Osteocyte (in vitro differentiated cells): ENCODE measurements at regions not wholly inside any gene's neighbourhood (a gene's known extent, or its start where the extent isn't known, plus 50 kb on each side); places are given as distances from the start of the nearest gene placed in this dataset.

Experiments used
- DNase-seq: peaks from one replicate; pipeline ENCODE4 v3.0.0; 2021; ENCODE audit warnings: mixed read lengths; ENCODE audit not compliant: unreplicated experiment; ENCODE audit errors: extremely low spot score
- H3K27ac Mint-ChIP-seq: one replicate; pipeline ENCODE4 v1.8.0; 2021; ENCODE audit warnings: mild to moderate bottlenecking, mixed read lengths; ENCODE audit not compliant: unreplicated experiment
- H3K27me3 Mint-ChIP-seq: one replicate; pipeline ENCODE4 v1.8.0; 2021; ENCODE audit warnings: mixed read lengths; ENCODE audit not compliant: unreplicated experiment
- H3K36me3 Mint-ChIP-seq: one replicate; pipeline ENCODE4 v1.8.0; 2021; ENCODE audit warnings: mixed read lengths; ENCODE audit not compliant: unreplicated experiment
- H3K4me1 Mint-ChIP-seq: one replicate; pipeline ENCODE4 v1.8.0; 2021; ENCODE audit warnings: mixed read lengths; ENCODE audit not compliant: unreplicated experiment
- H3K4me3 Mint-ChIP-seq: one replicate; pipeline ENCODE4 v1.8.0; 2021; ENCODE audit warnings: mild to moderate bottlenecking, moderate library complexity, mixed read lengths; ENCODE audit not compliant: unreplicated experiment
- H3K9me3 Mint-ChIP-seq: one replicate; pipeline ENCODE4 v1.8.0; 2021; ENCODE audit warnings: mixed read lengths; ENCODE audit not compliant: unreplicated experiment
- TF ChIP-seq, protein P1 (sequence below): fragments of 200-600 bp; sonication (generic); IDR thresholded peaks from 2 replicates; pipeline ENCODE4 v1.5.0; 2021; ENCODE audit warnings: antibody characterized with exemption, mild to moderate bottlenecking, moderate library complexity

DNA sequence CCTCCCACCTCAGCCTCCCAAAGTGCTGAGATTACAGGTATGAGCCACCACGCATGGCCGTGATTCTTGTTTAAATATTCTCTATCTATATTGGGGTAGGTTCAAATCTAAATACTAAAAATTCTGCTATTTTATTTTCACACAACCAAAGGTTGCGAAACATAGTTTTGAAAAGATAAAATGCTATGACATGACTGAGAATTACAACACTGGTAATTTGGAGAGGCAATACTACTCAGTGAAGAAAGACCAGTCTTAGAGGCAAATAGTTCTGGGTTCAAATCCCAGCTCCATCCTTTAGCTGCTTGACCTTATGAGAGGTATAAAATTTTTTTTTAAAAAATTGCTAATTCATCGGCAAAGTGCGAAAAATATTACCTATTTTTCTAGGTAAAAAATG is 137.0 kb upstream of the PREP start:
- no peaks in the 10 kb centered on the region for H3K9me3 Mint-ChIP-seq

DNA sequence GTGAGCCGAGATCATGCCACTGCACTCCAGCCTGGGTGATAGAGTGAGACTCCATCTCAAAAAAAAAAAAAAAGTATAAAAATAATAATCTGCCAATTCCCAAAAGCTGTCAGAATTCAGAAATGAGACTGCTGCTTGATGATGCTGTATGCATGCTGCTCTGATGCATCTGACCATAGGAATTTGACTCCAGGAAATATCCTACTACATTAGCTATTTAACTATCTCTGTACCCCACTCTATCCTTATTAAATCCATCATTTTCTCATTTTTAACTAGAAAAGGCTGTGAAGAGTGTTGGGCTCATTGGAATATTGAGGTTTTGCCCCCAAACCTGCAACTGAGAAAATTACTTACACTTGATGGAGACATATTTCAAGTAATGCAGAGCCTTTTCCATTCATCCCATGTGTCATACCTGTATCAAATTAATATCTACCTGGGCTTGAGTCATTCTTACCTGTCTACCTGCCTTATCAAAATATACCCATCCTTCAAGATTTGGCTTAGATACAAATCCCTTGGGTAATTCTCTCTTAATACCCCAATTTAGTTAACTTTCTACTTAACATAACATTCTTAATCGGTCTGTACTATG is 135.2 kb upstream of the PREP start:
- no peak for DNase-seq
- TF ChIP-seq, protein P1, sequence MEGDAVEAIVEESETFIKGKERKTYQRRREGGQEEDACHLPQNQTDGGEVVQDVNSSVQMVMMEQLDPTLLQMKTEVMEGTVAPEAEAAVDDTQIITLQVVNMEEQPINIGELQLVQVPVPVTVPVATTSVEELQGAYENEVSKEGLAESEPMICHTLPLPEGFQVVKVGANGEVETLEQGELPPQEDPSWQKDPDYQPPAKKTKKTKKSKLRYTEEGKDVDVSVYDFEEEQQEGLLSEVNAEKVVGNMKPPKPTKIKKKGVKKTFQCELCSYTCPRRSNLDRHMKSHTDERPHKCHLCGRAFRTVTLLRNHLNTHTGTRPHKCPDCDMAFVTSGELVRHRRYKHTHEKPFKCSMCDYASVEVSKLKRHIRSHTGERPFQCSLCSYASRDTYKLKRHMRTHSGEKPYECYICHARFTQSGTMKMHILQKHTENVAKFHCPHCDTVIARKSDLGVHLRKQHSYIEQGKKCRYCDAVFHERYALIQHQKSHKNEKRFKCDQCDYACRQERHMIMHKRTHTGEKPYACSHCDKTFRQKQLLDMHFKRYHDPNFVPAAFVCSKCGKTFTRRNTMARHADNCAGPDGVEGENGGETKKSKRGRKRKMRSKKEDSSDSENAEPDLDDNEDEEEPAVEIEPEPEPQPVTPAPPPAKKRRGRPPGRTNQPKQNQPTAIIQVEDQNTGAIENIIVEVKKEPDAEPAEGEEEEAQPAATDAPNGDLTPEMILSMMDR, result no peak
- no peak overlapping the region for H3K27ac Mint-ChIP-seq
- H3K9me3 Mint-ChIP-seq, result no peaks in the 10 kb centered on the region
- no peaks in the 10 kb centered on the region for H3K36me3 Mint-ChIP-seq
- H3K4me1 Mint-ChIP-seq, result no peaks in the 10 kb centered on the region
- no peaks in the 10 kb centered on the region for H3K27me3 Mint-ChIP-seq
- H3K4me3 Mint-ChIP-seq, result no peak overlapping the region

More for the DNA sequence above, 137.0 kb upstream of the PREP start:
- TF ChIP-seq, protein P1, result no peak
- H3K4me1 Mint-ChIP-seq, result no peaks in the 10 kb centered on the region
- no peaks in the 10 kb centered on the region for H3K27me3 Mint-ChIP-seq
- DNase-seq, result no peak
- H3K36me3 Mint-ChIP-seq, result no peaks in the 10 kb centered on the region
- H3K4me3 Mint-ChIP-seq, result no peak overlapping the region
- no peak overlapping the region for H3K27ac Mint-ChIP-seq

DNA sequence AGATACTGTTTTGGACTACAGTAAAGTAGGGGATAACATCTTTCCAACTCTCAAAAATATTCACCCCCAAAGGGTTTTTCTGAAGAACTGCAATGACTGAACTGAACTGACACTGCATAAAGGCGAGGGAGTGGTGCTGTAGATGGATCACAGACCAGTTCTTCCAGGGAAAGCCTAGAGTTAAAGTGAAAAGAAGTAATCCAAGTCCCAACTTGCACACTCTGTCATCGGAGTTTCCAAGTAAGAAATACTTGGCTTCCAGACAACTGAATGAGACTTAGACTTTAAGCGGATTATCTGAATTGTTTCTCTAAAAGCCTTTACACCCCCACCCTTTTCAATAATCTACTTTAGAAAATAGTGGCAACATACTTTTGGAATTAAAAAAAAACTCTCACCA is 134.1 kb upstream of the PREP start:
- Mint-ChIP-seq H3K27me3 (peaks cover 8% of the 10 kb centered on the region), H3K4me3 (no peak overlapping the region), H3K36me3 (no peaks in the 10 kb centered on the region), H3K27ac (no peak overlapping the region), H3K9me3 (no peaks in the 10 kb centered on the region), H3K4me1 (no peaks in the 10 kb centered on the region)
- TF ChIP-seq, protein P1, result no peak
- no peak for DNase-seq

DNA sequence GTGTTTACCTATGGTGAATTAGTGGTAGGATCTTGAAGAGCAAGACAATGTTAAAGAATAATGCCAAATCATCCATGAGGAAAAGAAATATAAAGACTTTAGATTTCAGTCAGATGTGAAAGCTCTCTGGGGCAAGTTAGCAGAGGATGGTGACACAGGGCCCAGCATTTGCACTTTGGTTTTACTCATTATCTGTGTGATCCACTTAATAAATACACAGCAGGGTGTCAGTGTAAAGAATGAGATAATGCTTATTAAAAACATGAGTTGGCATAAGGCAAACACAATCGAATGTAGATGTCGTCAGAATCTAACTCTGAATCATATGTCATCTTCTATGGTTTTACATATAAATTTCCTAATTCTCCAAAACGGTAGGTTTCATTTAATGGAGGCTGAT is 130.4 kb upstream of the PREP start:
- Mint-ChIP-seq H3K27me3 (peaks cover 10% of the 10 kb centered on the region), H3K27ac (no peak overlapping the region), H3K4me1 (no peaks in the 10 kb centered on the region), H3K36me3 (no peaks in the 10 kb centered on the region), H3K4me3 (no peak overlapping the region), H3K9me3 (no peaks in the 10 kb centered on the region)
- DNase-seq, result no peak
- TF ChIP-seq, protein P1, result no peak

DNA sequence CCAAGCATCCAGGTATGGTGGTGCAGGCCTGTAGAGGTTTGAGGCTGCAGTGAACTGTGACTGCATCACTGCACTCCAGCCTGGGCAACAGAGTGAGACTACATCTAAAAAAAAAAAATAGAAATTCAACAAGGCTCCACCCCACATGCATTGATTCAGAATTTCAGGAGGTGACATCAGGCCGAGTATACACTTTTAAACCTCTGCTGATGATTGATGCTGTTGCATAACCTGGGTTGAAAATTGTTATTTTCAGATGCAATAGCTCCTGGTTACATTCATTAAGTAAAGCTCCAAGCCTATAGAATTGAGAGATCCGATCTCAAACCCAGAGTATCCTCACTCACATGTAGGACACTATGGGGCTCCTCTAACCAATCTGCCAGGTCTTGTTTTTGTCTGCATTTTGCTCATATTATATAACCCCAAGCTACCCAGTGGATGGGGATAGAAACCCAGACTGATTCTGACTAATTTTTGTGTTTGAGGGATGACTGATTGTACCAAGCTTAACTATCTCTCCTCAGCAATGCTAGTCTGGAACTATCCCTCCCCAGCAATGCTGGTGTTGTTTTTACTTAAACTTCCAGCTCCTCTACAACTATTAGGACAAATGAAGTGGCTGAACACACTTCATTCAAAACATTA is 123.5 kb upstream of the PREP start:
- no peak overlapping the region for H3K4me3 Mint-ChIP-seq
- no peak for DNase-seq
- H3K27ac Mint-ChIP-seq, result no peak overlapping the region
- no peaks in the 10 kb centered on the region for H3K27me3 Mint-ChIP-seq
- H3K9me3 Mint-ChIP-seq, result no peaks in the 10 kb centered on the region
- TF ChIP-seq, protein P1, result no peak
- H3K4me1 Mint-ChIP-seq, result no peaks in the 10 kb centered on the region
- H3K36me3 Mint-ChIP-seq, result no peaks in the 10 kb centered on the region
